ENCODE measurements at regions not wholly inside any gene's neighbourhood (a gene's known extent, or its start where the extent isn't known, plus 50 kb on each side); places are given as distances from the start of the nearest gene placed in this dataset.

GRCh38 chr4:19227701-19228100 lies 1024.0 kb upstream of the SLIT2 start:
- H3K36me3 ChIP-seq (ENCODE audit: control insufficient read depth in 2 of 3, insufficient read depth in 3 of 3, low read length in 3 of 3) = no peaks in the 10 kb centered on the region
- no peak for TF ChIP-seq CTCF (IDR thresholded peaks at IDR 0.05; ENCODE audit: borderline replicate concordance, extremely low read depth, insufficient read depth)
- FAIRE-seq = no peak
- no peaks in the 10 kb centered on the region for H3K4me1 ChIP-seq (ENCODE audit: control insufficient read depth in 2 of 3, insufficient read depth in 2 of 3, low read depth in 1 of 3, low read length in 3 of 3)
- intact Hi-C loops (cut with DNase I) = no loop called here
- H3K27ac ChIP-seq (ENCODE audit: low read depth in 2 of 2, low read length in 2 of 2) = no peak overlapping the region
- H3K27me3 ChIP-seq (ENCODE audit: control insufficient read depth, insufficient read depth, low read length) = no peaks in the 10 kb centered on the region
- no peaks in the 10 kb centered on the region for H3K9me3 ChIP-seq (ENCODE audit: control insufficient read depth in 2 of 3, insufficient read depth in 1 of 3, low read length in 3 of 3)
- H3K4me3 ChIP-seq (ENCODE audit: low read length in 3 of 3) = no peak overlapping the region
- peak in 2 of 5 donors; percentile 3 for DNase-seq
- H3K9ac ChIP-seq (ENCODE audit: low read length in 3 of 3) = no peak overlapping the region

GRCh38 chr4:19224820-19225219 lies 1026.9 kb upstream of the SLIT2 start:
- FAIRE-seq = peak; percentile 97
- Histone ChIP-seq H3K9ac (ENCODE audit: low read length in 3 of 3) (no peak overlapping the region), H3K4me3 (ENCODE audit: low read length in 3 of 3) (no peak overlapping the region), H3K36me3 (ENCODE audit: control insufficient read depth in 2 of 3, insufficient read depth in 3 of 3, low read length in 3 of 3) (no peaks in the 10 kb centered on the region), H3K4me1 (ENCODE audit: control insufficient read depth in 2 of 3, insufficient read depth in 2 of 3, low read depth in 1 of 3, low read length in 3 of 3) (no peaks in the 10 kb centered on the region), H3K9me3 (ENCODE audit: control insufficient read depth in 2 of 3, insufficient read depth in 1 of 3, low read length in 3 of 3) (no peaks in the 10 kb centered on the region), H3K27me3 (ENCODE audit: control insufficient read depth, insufficient read depth, low read length) (no peaks in the 10 kb centered on the region), H3K27ac (ENCODE audit: low read depth in 2 of 2, low read length in 2 of 2) (no peak overlapping the region)
- DNase-seq = peak in 2 of 5 donors; percentile 32 to 37
- intact Hi-C loops (cut with DNase I) = no loop called here
- no peak for TF ChIP-seq CTCF (IDR thresholded peaks at IDR 0.05; ENCODE audit: borderline replicate concordance, extremely low read depth, insufficient read depth)

GRCh38 chr4:19216476-19216875 lies 1035.2 kb upstream of the SLIT2 start:
- no peak overlapping the region for H3K4me3 ChIP-seq (ENCODE audit: low read length in 3 of 3)
- H3K27me3 ChIP-seq (ENCODE audit: control insufficient read depth, insufficient read depth, low read length) = no peaks in the 10 kb centered on the region
- no peaks in the 10 kb centered on the region for H3K4me1 ChIP-seq (ENCODE audit: control insufficient read depth in 2 of 3, insufficient read depth in 2 of 3, low read depth in 1 of 3, low read length in 3 of 3)
- no peak overlapping the region for H3K27ac ChIP-seq (ENCODE audit: low read depth in 2 of 2, low read length in 2 of 2)
- intact Hi-C loops (cut with DNase I) = no loop called here
- no peak for TF ChIP-seq CTCF (IDR thresholded peaks at IDR 0.05; ENCODE audit: borderline replicate concordance, extremely low read depth, insufficient read depth)
- no peaks in the 10 kb centered on the region for H3K9me3 ChIP-seq (ENCODE audit: control insufficient read depth in 2 of 3, insufficient read depth in 1 of 3, low read length in 3 of 3)
- no peak overlapping the region for H3K9ac ChIP-seq (ENCODE audit: low read length in 3 of 3)
- FAIRE-seq (no peak), DNase-seq (no peak)
- no peaks in the 10 kb centered on the region for H3K36me3 ChIP-seq (ENCODE audit: control insufficient read depth in 2 of 3, insufficient read depth in 3 of 3, low read length in 3 of 3)

GRCh38 chr4:19214591-19215186 lies 1037.0 kb upstream of the SLIT2 start:
- Histone ChIP-seq H3K27me3 (ENCODE audit: control insufficient read depth, insufficient read depth, low read length) (no peaks in the 10 kb centered on the region), H3K4me3 (ENCODE audit: low read length in 3 of 3) (no peak overlapping the region), H3K27ac (ENCODE audit: low read depth in 2 of 2, low read length in 2 of 2) (no peak overlapping the region), H3K4me1 (ENCODE audit: control insufficient read depth in 2 of 3, insufficient read depth in 2 of 3, low read depth in 1 of 3, low read length in 3 of 3) (no peaks in the 10 kb centered on the region), H3K9me3 (ENCODE audit: control insufficient read depth in 2 of 3, insufficient read depth in 1 of 3, low read length in 3 of 3) (no peaks in the 10 kb centered on the region), H3K36me3 (ENCODE audit: control insufficient read depth in 2 of 3, insufficient read depth in 3 of 3, low read length in 3 of 3) (no peaks in the 10 kb centered on the region), H3K9ac (ENCODE audit: low read length in 3 of 3) (no peak overlapping the region)
- no peak for DNase-seq
- no peak for FAIRE-seq
- no peak for TF ChIP-seq CTCF (IDR thresholded peaks at IDR 0.05; ENCODE audit: borderline replicate concordance, extremely low read depth, insufficient read depth)
- intact Hi-C loops (cut with DNase I) = no loop called here

Measured in kidney (tissue), 13 donors.